VCaP (cell line): ENCODE measurements at regions not wholly inside any gene's neighbourhood (a gene's known extent, or its start where the extent isn't known, plus 50 kb on each side); places are given as distances from the start of the nearest gene placed in this dataset.

Source experiments
- H3K27ac ChIP-seq: fragments of 450-650 bp; 2 replicates; pipeline ENCODE4 v1.5.1; 2017
- CTCF ChIP-seq: fragments of 450-650 bp; conservative IDR thresholded peaks from 2 replicates; pipeline ENCODE4 v1.5.1; 2017; ENCODE audit warnings: mild to moderate bottlenecking, moderate library complexity

DNA sequence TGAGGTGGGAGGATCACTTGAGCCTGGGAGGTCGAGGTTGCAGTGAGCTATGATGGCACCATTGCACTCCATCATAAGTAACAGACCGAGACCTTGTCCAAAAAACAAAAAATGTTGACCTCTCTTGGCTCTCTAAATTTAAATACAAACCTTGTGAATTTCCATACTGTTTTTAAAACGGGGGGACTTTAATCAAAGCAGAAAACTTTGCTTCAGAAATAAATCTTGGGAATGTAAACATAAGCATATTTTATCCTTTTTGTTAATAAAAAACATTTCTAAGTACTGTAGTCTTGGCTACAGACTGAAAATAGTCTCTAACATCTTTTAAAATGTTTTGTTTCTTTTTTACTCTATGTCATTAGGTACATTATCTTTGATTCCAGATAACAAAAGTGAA is 130.7 kb upstream of the RASSF8 start:
- H3K27ac ChIP-seq = no peak overlapping the region
- TF ChIP-seq CTCF = no peak

DNA sequence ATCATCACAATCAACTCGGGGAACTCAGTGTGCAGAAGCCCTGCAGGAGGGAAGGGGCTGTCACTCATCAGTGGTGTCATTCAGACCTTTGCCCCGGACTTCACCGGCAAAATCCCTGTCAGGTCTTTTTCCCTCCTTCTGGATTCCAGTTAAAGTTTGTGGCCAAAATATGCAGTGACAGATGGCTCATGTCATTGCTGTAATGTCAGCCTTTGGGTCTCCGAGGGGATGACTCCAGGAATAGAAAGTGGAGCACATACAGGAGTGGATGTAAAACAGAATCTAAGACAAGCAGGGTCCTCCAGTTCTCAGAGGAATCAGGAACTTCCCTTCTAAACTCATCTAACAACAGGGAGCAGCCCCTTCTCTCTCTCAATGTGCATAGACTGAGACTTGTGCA is 130.3 kb upstream of the RASSF8 start:
- TF ChIP-seq CTCF = no peak
- no peak overlapping the region for H3K27ac ChIP-seq

DNA sequence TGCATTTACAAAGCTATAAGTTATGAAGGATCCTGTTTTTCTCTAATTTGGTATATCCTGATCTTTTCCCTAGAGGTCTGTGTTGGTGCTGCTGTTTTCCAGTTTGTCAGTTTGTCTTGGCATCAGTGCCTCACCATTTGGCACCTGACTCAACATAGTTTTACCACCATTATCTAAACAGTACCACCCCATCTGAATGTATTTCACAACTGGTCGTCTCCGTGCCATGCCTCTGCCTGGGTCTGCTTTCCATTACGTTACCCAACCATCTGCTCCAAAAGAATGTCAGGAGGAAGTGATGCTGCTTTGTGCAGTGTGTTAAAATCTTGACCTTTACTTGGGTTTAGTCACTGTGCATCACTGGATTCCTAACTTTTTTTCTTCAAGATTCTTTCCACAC is 129.3 kb upstream of the RASSF8 start:
- TF ChIP-seq CTCF = no peak
- no peak overlapping the region for H3K27ac ChIP-seq

GRCh38 chr12:25830456-25830855 is 128.0 kb upstream of the RASSF8 start:
- no peak for TF ChIP-seq CTCF
- H3K27ac ChIP-seq = no peak overlapping the region

DNA sequence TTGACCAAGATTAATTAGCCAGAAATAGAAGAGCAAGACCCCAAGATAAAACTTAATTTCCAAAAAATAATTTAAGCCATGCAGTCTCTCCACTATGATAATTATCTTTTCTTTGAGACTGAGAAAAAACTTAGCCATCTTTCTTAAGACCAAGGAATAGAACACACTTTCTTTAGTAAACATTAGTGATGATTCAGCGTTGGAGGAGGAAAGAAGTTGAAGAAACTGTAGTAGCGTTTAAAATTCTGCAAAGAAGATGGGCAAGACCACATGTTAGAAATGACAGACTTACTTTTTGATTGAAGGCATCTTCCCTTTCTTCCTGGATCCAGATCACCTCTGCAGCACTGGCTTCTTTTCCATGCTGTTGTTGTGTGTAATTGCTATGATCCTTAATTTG is 124.8 kb upstream of the RASSF8 start:
- H3K27ac ChIP-seq = no peak overlapping the region
- no peak for TF ChIP-seq CTCF

DNA sequence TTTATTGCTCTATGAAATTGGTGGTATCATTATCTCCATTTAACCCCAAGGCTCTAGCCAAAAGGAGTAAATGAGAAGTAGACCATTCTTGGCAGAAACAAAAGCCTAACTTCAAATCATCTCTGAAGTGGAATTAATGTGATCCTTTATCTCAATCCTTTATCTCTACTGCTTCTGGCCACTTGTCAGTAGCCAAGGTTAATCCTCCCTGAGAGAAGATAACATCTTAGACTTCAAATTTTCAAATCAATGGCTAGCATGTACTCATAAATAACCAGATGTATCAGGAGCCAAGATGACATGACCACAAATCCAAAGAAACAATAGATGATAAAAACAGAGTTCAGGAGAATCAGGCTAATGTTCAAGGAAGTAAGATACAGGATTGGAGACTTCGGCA is 123.1 kb upstream of the RASSF8 start:
- H3K27ac ChIP-seq = no peak overlapping the region
- TF ChIP-seq CTCF = no peak

- no peak overlapping the region for H3K27ac ChIP-seq
- TF ChIP-seq CTCF = no peak
Measured at GRCh38 chr12:25838007-25838406, 120.5 kb upstream of the RASSF8 start.

DNA sequence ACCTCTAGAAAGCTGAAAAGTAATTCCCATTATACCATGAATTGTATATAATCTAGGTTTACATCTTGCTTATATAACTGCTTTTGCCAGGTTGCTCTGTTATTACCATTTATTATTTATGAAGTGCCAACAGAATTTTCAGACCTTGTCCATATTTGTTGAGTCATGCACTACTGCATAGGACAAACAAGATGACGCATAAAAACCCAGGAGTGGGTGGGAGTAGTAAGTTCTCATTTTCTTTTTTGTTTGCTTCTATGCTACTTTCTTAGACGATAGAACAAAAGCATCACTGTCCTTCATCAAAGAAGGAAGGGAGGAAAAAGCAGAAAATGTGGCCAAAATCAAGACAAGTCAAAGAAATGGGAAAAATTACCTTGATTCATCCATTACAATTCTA is 119.0 kb upstream of the RASSF8 start:
- TF ChIP-seq CTCF = no peak
- peak overlapping the region; percentile 13; the same call in 1 of the 2 replicates for H3K27ac ChIP-seq
